ENCODE measurements at regions not wholly inside any gene's neighbourhood (a gene's known extent, or its start where the extent isn't known, plus 50 kb on each side); places are given as distances from the start of the nearest gene placed in this dataset.
"Not testable (repeated sequence)": the region's sequence is repeated elsewhere in the genome, so short reads cannot be mapped to it uniquely, and the experiment has no call there.

DNA sequence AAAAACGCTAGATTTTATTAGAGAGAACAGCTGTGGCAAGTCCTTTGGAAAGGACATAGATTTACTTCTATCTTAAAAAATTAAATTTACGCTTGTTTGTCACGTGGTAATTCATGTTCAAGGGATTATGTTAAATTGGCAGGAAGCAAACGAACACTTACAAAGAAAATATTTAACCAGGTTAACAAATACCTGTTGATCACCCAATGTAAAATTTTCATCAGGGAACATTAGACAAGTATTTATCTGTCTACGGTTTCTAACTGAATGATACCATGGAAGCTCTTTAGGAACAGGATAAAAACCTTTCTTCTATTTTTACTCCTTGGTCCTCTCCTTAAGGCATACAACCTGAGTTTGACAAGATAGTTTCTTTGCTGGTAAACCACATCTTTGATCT lies 122.2 kb downstream of the NOC3L start:
- ATAC-seq: no peak
- DNase-seq (ENCODE audit: missing footprints): no peak
- intact Hi-C loops (cut with DNase I): no loop called here

DNA sequence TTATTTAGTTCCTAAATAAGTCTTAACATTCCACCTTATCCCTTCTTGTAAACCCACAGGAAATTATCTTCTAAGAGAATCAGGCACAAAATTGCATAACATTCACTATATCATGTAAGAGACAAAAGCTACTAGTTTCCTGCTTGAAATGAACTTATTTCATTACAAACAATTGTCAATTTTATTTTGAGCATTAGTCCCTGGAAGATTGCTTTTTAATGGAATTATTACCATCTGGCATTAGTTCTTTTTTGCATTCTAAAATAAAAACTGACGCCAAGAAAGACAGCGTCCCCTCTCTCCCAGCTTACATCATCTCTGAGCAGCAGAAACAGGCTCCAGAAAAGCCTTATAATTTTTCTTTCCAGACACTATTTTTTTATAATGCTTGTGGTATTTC lies 121.8 kb downstream of the NOC3L start:
- no peak for ATAC-seq
- intact Hi-C loops (cut with DNase I): no loop called here
- no peak for DNase-seq (ENCODE audit: missing footprints)

DNA sequence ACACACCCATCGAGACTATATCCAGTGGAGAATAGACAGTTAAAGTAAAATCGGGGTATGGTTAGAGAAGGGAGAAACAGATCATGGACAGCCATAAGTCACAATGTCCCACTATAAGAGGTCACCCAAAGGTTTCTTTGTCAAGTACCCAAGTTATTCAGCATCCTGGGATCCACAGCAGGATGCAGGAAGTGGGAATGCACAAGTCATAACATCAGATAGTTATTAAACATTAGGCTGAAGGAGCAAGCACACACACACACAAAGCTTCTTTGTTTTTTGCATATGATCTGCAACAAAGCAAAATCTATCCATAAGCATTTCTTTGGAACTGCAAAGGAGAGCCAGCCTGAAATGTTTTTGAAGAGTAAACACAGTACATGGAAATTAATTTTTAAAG lies 111.6 kb downstream of the NOC3L start:
- DNase-seq (ENCODE audit: missing footprints) (no peak), ATAC-seq (no peak)
- intact Hi-C loops (cut with DNase I): no loop called here

DNA sequence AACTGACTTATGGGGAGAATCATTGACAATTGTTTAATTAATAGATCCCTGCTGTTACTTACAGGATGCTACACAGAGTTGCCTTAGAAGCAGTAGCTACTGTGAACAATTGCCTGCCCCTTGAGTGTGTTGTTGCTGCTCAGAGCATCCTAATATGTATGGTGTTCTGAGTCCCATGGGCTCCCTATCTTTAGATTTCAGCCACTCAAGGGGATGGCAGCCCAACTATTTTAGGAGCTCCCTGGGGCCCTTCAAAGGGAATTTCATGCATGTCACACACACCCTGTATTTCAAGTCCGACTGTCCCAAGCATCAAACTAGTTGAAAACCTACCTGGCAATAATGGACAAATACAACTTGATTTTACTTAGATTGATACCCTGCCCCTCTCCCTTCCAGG lies 111.2 kb downstream of the NOC3L start:
- ATAC-seq: peak; percentile 48
- intact Hi-C loops (cut with DNase I): no loop called here

DNA sequence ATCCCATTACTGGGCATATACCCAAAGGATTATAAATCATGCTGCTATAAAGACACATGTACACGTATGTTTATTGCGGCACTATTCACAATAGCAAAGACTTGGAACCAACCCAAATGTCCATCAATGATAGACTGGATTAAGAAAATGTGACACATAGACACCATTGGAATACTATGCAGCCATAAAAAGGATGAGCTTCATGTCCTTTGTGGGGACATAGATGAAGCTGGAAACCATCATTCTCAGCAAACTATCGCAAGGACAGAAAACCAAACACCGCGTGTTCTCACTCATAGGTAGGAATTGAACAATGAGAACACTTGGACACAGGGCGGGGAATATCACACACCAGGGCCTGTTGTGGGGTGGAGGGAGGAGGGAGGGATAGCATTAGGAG lies 105.3 kb downstream of the NOC3L start:
- ATAC-seq; DNase-seq (ENCODE audit: missing footprints); intact Hi-C loops (cut with DNase I): not testable (repeated sequence)

More for the DNA sequence above, 111.2 kb downstream of the NOC3L start:
- DNase-seq (ENCODE audit: missing footprints): no peak

DNA sequence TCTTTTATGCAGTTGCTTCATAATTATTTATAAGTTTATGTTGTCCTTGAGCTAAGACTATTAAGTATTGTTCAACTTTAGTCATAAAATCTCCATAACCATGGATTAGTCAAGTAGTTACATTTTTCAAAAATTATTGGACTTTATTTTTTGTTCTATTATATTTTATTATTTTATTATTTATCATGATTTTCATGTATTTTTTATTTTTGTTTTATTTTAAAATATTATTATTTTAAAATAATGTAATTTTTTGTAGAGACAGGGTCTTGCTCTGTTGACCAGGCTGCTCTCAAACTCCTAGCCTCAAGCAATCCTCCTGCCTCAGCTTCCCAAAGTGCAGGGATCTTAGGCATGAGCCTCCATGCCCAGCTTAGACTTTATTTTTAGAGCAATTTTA lies 102.3 kb downstream of the NOC3L start:
- intact Hi-C loops (cut with DNase I): no loop called here
- DNase-seq (ENCODE audit: missing footprints): no peak
- ATAC-seq: no peak

DNA sequence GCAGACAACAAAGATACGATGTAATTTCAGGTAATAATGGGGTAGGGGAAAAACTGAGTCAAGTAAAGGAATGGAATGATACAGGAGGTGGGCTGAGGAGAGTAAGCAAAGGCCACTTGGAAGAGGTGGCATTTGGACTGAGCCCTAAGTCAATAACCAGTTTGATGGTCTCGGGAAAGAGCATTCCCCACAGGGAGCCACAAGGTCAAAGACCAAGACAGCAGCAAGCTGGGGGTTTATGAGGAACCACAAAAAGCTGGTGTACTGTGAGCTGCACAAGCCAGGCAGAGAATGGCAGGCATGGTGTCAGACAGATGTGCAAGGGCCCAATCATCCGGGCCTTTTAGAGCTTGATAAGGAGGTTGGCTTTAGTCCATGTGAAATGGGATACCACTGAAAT lies 98.7 kb downstream of the NOC3L start:
- DNase-seq (ENCODE audit: missing footprints): no peak
- intact Hi-C loops (cut with DNase I): no loop called here
- no peak for ATAC-seq

DNA sequence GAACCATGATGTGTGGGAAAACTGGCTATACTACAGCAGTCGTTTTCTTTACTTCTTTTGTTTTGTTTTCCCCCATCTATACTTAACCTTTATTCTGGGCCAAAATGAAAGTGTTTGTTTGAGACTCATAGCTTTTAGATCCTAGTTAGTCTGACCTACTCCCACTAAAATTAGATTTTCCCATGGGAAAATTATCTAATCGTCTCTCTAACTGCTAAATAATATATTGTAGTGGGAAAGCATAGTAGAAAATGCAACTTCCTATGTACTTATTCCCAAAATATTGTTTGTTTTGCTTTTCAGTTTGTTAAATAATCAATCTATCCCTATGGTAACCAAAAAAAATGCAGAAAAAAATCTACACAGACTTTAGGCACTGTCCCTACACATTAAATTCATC lies 96.6 kb downstream of the NOC3L start:
- intact Hi-C loops (cut with DNase I): no loop called here
- DNase-seq (ENCODE audit: missing footprints) (no peak), ATAC-seq (no peak)

DNA sequence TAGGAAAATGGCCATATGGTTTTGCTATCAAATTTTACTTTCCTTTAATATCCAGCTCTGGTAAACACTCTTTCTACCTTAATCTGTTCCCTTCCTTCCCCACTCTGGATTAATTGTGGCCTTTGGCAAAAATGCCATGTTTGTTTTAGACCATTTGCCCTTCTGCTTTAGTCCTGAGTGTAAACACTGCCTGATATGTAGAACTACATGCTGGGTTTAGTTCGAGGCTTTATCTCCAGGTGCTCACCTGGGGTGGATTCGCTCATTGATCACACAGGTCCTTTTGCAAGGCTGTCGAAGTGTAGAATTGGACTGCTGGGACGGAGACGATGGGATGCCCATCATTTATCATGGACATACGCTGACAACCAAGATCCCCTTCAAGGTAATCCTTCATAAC lies 94.1 kb downstream of the NOC3L start:
- no peak for ATAC-seq
- no peak for DNase-seq (ENCODE audit: missing footprints)
- intact Hi-C loops (cut with DNase I): no loop called here

DNA sequence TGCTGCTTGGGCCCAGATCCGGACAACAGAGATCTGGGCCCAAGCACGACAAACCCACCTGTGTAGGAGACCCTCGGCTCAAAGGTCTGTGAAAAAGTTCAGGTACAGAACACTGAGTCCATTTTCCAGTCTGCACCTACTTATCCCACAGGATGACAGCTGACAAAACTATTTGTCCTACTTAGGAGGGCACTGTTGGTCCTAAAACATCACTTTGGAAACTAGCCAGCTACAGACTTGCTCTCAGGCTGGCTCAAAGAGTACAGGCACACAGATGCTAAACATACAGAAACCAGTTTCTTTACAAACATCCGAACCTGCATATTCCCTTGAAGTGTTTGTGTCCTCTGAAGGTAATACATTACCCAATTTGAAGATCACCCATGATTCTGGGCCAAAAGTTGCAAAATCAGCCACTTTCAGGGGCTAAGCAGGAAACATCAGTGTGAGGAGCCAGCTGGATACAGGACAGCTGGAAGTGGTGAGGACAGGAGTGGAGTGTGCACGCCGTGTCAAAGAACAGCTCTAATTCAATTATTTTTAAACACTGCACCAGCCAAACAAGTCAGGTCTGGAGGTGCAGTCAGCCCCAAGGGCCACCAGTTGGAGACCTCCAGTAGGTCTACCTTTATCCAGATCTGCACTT lies 88.5 kb downstream of the NOC3L start:
- intact Hi-C loops (cut with DNase I): loop anchor here (5.0 kb wide), 1 partner anchor 142 kb away; no protein-coding TSS in a partner anchor
- ATAC-seq: peak; percentile 96
- DNase-seq (ENCODE audit: missing footprints): peak; percentile 70

DNA sequence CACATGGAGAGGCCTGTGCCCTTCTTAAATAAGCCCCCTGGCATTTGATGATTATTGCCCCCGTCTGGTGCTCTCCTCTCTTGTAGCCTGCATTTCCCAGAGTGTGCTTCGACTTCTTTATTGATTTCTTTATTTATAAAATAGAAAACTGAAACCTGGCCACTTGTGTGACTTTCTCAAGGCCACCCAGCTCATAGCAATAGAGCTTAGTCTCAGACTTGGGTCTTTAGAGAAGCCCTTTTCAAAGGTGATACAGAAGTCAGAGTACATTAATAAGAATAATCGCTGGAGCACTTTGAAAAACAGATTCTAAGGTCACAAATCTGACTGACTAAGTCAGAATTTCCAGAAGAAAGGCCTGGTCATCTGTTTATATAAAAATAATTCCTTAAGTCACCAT lies 86.6 kb downstream of the NOC3L start:
- intact Hi-C loops (cut with DNase I): no loop called here
- no peak for DNase-seq (ENCODE audit: missing footprints)
- ATAC-seq: no peak

DNA sequence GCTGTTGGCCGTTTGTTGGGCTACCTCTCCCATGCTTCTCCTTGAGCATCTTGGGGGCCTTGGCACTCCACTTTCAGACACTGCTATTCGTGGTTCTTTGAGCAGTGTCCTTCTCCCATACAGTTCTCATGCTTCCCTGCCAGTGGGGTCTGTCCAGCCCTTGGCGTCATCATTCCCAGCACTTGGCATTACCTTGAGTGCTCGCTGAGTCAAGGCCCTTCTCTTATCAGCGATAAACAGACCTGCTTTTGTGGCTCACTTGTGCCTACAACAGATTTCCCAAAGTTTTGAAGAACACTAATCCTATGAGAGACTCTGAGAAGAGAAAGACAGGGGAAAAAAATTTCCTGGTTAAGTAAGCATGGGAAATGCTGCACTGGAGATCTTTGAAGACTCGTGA lies 85.3 kb downstream of the NOC3L start:
- ATAC-seq (no peak), DNase-seq (ENCODE audit: missing footprints) (no peak)
- intact Hi-C loops (cut with DNase I): no loop called here

DNA sequence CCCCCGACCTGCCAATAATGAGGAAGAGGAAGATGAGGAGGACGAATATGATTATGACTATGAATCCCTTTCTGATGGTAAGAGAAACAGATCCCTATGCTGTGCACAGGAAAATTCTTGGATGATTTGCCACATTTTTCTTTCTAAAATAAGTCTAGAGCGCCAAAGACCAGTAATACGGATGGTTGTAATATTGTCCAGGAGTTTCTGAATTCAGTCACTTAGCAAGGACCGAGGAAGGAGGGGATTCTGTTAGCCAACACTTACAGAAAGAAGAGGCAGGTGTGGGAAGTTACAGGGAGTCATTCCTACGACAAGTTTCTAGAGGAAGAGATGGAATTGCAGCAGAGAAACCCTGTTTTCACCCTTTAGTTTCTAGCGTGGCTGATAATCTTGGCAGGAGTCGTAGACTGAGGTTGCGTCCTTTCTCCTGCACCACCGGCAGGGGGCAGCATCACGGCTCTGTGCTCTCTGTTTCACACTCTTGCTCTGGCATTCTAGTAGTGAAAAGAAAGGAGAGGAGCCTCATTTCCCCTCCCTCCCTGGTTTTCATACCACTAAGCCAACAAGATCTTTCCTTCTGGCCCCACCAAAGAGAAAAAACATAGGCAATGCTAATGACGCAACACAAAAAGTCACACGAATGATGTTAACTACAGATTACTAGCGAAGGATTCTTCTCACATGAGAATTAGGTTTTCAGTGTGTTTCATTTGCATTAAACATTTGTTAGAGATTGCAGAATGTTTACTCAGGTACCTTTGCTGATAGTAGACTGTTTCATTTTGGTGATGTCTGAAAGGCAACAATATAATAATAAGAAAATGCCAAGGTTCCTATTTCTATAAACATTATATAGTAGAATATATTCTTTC lies 82.7 kb downstream of the NOC3L start:
- ATAC-seq (peak; percentile 75), DNase-seq (ENCODE audit: missing footprints) (no peak)
- intact Hi-C loops (cut with DNase I): loop anchor here (2.0 kb wide), 1 partner anchor 39 kb away; no protein-coding TSS in a partner anchor

DNA sequence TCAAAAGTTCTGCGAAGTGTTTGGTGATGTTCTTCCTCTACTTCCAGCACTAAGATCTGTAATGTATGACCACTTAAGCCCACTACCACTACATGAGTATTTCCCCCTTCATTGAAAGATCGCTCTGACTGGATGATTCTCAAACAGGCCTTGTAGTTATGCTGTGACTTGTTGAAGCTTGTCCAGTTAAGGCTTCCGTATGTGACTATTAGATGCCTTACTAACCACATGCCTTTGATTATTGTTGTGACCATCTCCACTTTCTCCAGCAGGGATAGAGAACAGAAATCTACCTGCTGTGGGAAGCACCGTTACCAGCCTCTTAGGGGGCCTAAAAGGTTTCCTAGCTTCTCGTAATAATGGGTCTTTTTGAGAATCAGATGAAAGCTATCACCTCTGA lies 81.1 kb downstream of the NOC3L start:
- DNase-seq (ENCODE audit: missing footprints) (no peak), ATAC-seq (no peak)
- intact Hi-C loops (cut with DNase I): no loop called here

DNA sequence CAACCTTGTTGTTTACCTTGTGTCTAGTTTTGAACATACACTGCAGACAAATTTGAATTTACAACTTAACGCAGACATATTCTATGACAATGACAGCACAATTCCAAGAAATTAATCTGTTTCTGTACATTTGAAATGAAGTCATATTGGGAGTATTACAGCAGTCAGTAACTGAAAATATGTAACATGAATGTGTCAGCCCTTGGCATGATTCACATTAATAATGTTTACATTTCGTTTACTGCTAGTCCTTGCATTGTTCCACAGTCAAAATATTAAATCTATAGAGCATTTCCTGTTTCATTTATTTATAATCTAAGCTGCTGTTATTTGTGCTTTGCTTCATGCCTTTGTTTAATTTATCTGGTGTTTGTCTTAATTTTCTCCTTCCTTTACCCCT lies 80.4 kb downstream of the NOC3L start:
- DNase-seq (ENCODE audit: missing footprints) (no peak), ATAC-seq (no peak)
- intact Hi-C loops (cut with DNase I): no loop called here
